ENCODE measurements at regions not wholly inside any gene's neighbourhood (a gene's known extent, or its start where the extent isn't known, plus 50 kb on each side); places are given as distances from the start of the nearest gene placed in this dataset.

- TF ChIP-seq EZH2 (IDR thresholded peaks at IDR 0.05; ENCODE audit: low read depth): no peak
- no peak for TF ChIP-seq CTCF (conservative IDR thresholded peaks at IDR 0.05)
- Histone ChIP-seq H3K27ac (no peak overlapping the region), H3K4me2 (no peak overlapping the region), H2AFZ (no peak overlapping the region), H3K4me1 (replicated peaks; ENCODE audit: insufficient read depth) (peaks cover 51% of the 10 kb centered on the region), H3K27me3 (ENCODE audit: insufficient read depth, low read depth) (no peaks in the 10 kb centered on the region), H3K79me2 (ENCODE audit: low read depth) (no peaks in the 10 kb centered on the region), H3K4me3 (no peak overlapping the region), H3F3A (ENCODE audit: insufficient read depth, low read depth) (peaks cover 55% of the 10 kb centered on the region), H3K36me3 (ENCODE audit: low read depth) (no peaks in the 10 kb centered on the region), H4K20me1 (ENCODE audit: insufficient read depth) (no peaks in the 10 kb centered on the region), H3K9me3 (ENCODE audit: insufficient read depth, low read depth) (no peaks in the 10 kb centered on the region), H3K9me2 (ENCODE audit: insufficient read depth) (no peaks in the 10 kb centered on the region)
- BruUV-seq (replicated peaks): no TSS peak
- peak in 1 of 2 experiments; percentile 52 for DNase-seq
- CTCF ChIA-PET: interaction anchor here (0.6 to 1.1 kb wide), 3 partner anchors 36 to 821 kb away, joined by 3 to 5 read pairs (median 3); no protein-coding TSS in a partner anchor
- intact Hi-C loops (cut with micrococcal nuclease; ENCODE audit: unreplicated experiment): no loop called here
- POLR2A ChIA-PET (ENCODE audit: unreplicated experiment): interaction anchor here (0.6 to 0.7 kb wide), 2 partner anchors 127 to 437 kb away, joined by 3 read pairs; no protein-coding TSS in a partner anchor
Measured at GRCh38 chr9:121561385-121562222, 62.0 kb upstream of the GGTA1 start.

DNA sequence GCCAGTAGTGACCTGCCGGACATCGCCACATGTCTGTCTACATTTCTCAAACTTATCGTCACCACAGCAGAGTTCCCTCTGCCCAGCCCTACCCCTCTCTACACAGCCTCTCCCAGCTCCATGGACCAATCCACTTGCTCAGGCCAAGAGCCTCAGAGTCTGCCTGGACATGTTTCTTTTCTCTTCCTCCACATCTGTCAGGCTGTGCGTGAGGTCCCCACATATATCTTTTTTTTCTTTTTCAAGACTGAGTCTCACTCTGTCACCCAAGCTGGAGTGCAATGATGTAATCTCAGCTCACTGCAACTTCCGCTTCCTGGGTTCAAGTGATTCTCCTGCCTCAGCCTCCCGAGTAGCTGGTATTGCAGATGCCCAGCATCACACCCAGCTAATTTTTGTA, 62.7 kb upstream of the GGTA1 start:
- BruUV-seq (replicated peaks): no TSS peak
- POLR2A ChIA-PET (ENCODE audit: unreplicated experiment): interaction anchor here (0.6 kb wide), 1 partner anchor 436 kb away, joined by 3 read pairs; no protein-coding TSS in a partner anchor
- Histone ChIP-seq H4K20me1 (ENCODE audit: insufficient read depth) (no peaks in the 10 kb centered on the region), H3K4me1 (replicated peaks; ENCODE audit: insufficient read depth) (peaks cover 45% of the 10 kb centered on the region), H3K79me2 (ENCODE audit: low read depth) (no peaks in the 10 kb centered on the region), H3K36me3 (ENCODE audit: low read depth) (no peaks in the 10 kb centered on the region), H3K4me3 (no peak overlapping the region), H3F3A (ENCODE audit: insufficient read depth, low read depth) (peaks cover 48% of the 10 kb centered on the region), H3K27ac (no peak overlapping the region), H3K9me3 (ENCODE audit: insufficient read depth, low read depth) (no peaks in the 10 kb centered on the region), H3K4me2 (no peak overlapping the region), H3K9me2 (ENCODE audit: insufficient read depth) (no peaks in the 10 kb centered on the region), H3K27me3 (ENCODE audit: insufficient read depth, low read depth) (no peaks in the 10 kb centered on the region), H2AFZ (no peak overlapping the region)
- TF ChIP-seq EZH2 (IDR thresholded peaks at IDR 0.05; ENCODE audit: low read depth): no peak
- TF ChIP-seq CTCF (conservative IDR thresholded peaks at IDR 0.05): no peak
- intact Hi-C loops (cut with micrococcal nuclease; ENCODE audit: unreplicated experiment): no loop called here
- no peak for DNase-seq
- CTCF ChIA-PET: interaction anchor here (0.5 to 1.1 kb wide), 2 partner anchors 80 to 125 kb away, joined by 3 to 5 read pairs; no protein-coding TSS in a partner anchor

GRCh38 chr9:121563425-121563824, 63.8 kb upstream of the GGTA1 start:
- Histone ChIP-seq H3K36me3 (ENCODE audit: low read depth) (no peaks in the 10 kb centered on the region), H3F3A (ENCODE audit: insufficient read depth, low read depth) (peaks cover 38% of the 10 kb centered on the region), H3K4me2 (no peak overlapping the region), H3K4me3 (no peak overlapping the region), H3K79me2 (ENCODE audit: low read depth) (no peaks in the 10 kb centered on the region), H4K20me1 (ENCODE audit: insufficient read depth) (no peaks in the 10 kb centered on the region), H3K4me1 (replicated peaks; ENCODE audit: insufficient read depth) (peaks cover 34% of the 10 kb centered on the region), H3K27ac (no peak overlapping the region), H3K9me2 (ENCODE audit: insufficient read depth) (no peaks in the 10 kb centered on the region), H3K9me3 (ENCODE audit: insufficient read depth, low read depth) (no peaks in the 10 kb centered on the region), H2AFZ (no peak overlapping the region), H3K27me3 (ENCODE audit: insufficient read depth, low read depth) (no peaks in the 10 kb centered on the region)
- ChIA-PET CTCF (no interaction called here), POLR2A (ENCODE audit: unreplicated experiment) (no interaction called here)
- TF ChIP-seq CTCF (conservative IDR thresholded peaks at IDR 0.05) (no peak), EZH2 (IDR thresholded peaks at IDR 0.05; ENCODE audit: low read depth) (no peak)
- no TSS peak for BruUV-seq (replicated peaks)
- DNase-seq: no peak
- intact Hi-C loops (cut with micrococcal nuclease; ENCODE audit: unreplicated experiment): no loop called here

Measured in PC-9 (cell line).